SH-SY5Y (cell line): ENCODE measurements at regions not wholly inside any gene's neighbourhood (a gene's known extent, or its start where the extent isn't known, plus 50 kb on each side); places are given as distances from the start of the nearest gene placed in this dataset.

Experiments used
- GATA2 ChIP-seq: IDR thresholded peaks from 2 replicates; pipeline ENCODE4 v1.6.1; 2011; ENCODE audit warnings: mild to moderate bottlenecking, low read depth, low read length
- GATA3 ChIP-seq: IDR thresholded peaks from 2 replicates; pipeline ENCODE4 v1.6.1; 2011; ENCODE audit warnings: low read depth, mild to moderate bottlenecking, low read length, moderate library complexity

GRCh38 chr12:93957870-93958269 is 190.5 kb upstream of the PLXNC1 start:
- no peak for TF ChIP-seq GATA3
- TF ChIP-seq GATA2: no peak
